ENCODE measurements at regions not wholly inside any gene's neighbourhood (a gene's known extent, or its start where the extent isn't known, plus 50 kb on each side); places are given as distances from the start of the nearest gene placed in this dataset.

GRCh38 chr15:26144836-26145235, 281.7 kb upstream of the ATP10A start:
- no peak for DNase-seq (ENCODE audit: low read depth)
- H3K4me3 ChIP-seq (ENCODE audit: low read depth, low read length) = no peak overlapping the region
- TF ChIP-seq, protein P1, sequence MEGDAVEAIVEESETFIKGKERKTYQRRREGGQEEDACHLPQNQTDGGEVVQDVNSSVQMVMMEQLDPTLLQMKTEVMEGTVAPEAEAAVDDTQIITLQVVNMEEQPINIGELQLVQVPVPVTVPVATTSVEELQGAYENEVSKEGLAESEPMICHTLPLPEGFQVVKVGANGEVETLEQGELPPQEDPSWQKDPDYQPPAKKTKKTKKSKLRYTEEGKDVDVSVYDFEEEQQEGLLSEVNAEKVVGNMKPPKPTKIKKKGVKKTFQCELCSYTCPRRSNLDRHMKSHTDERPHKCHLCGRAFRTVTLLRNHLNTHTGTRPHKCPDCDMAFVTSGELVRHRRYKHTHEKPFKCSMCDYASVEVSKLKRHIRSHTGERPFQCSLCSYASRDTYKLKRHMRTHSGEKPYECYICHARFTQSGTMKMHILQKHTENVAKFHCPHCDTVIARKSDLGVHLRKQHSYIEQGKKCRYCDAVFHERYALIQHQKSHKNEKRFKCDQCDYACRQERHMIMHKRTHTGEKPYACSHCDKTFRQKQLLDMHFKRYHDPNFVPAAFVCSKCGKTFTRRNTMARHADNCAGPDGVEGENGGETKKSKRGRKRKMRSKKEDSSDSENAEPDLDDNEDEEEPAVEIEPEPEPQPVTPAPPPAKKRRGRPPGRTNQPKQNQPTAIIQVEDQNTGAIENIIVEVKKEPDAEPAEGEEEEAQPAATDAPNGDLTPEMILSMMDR (conservative IDR thresholded peaks at IDR 0.05; ENCODE audit: low read depth, low read length) = no peak

DNA sequence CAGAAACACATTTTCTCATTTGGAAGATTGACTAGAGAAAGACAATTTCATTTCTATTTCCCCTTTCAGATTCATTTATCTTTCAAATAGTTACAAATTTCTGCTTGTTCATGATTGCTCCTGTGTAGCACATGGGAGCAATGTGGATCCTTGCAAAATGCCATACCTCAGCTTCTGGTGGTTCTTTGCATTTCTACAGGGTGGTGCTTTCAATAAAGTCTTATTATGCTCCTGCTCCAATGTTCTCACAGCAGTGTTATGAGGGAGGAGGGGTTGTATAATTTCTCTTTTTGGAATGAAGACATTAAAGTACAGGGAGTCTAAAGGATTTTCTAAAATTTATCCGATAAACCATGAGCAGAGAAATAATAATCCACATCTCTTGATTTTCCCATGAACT, 280.1 kb upstream of the ATP10A start:
- DNase-seq (ENCODE audit: low read depth) = no peak
- H3K4me3 ChIP-seq (ENCODE audit: low read depth, low read length) = no peak overlapping the region
- TF ChIP-seq, protein P1 (conservative IDR thresholded peaks at IDR 0.05; ENCODE audit: low read depth, low read length) = no peak

GRCh38 chr15:26134812-26135211, 271.7 kb upstream of the ATP10A start:
- TF ChIP-seq, protein P1 (conservative IDR thresholded peaks at IDR 0.05; ENCODE audit: low read depth, low read length) = no peak
- DNase-seq (ENCODE audit: low read depth) = no peak
- no peak overlapping the region for H3K4me3 ChIP-seq (ENCODE audit: low read depth, low read length)

DNA sequence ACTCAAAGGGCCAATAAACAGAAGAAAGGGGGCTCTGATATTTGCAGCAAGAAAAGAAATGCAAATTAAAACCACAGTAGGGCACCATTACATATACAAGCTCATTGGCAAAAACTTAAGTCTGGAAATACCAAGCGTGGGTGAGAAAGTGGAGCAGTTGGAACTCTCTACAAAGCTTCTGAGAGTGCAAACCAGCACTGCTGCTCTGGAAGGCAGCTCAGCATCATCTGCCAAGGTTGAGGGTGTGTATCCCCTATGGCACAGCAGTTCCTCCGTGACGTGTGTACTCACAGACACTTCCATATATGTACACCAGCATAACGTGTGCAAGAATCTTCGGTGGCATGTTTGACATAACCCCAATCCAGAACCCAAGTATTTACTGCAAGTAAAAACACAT, 271.0 kb upstream of the ATP10A start:
- TF ChIP-seq, protein P1 (conservative IDR thresholded peaks at IDR 0.05; ENCODE audit: low read depth, low read length) = no peak
- DNase-seq (ENCODE audit: low read depth) = no peak

GRCh38 chr15:26132811-26133210, 269.7 kb upstream of the ATP10A start:
- no peak overlapping the region for H3K4me3 ChIP-seq (ENCODE audit: low read depth, low read length)
- TF ChIP-seq, protein P1 (conservative IDR thresholded peaks at IDR 0.05; ENCODE audit: low read depth, low read length) = no peak
- DNase-seq (ENCODE audit: low read depth) = peak; percentile 3

More for the DNA sequence above, 271.0 kb upstream of the ATP10A start:
- H3K4me3 ChIP-seq (ENCODE audit: low read depth, low read length) = no peak overlapping the region

DNA sequence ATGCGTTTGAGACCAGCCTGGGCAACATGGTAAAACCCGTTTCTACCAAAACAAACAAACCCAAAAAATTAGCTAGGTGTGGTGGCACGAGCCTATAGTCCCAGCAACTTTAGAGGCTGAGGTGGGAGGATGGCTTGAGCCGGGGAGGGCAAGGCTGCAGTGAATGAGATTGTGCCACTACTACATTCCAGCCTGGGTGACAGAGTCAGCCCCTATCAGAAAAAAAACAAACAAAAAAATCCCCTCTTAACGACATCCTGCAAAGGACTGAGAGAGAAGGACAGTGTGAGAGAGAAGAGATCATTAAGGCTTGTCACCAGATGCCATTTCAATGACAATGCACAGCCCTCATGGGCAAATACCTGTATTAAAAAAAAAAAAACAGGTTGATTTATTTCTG, 266.7 kb upstream of the ATP10A start:
- TF ChIP-seq, protein P1 (conservative IDR thresholded peaks at IDR 0.05; ENCODE audit: low read depth, low read length) = no peak
- no peak overlapping the region for H3K4me3 ChIP-seq (ENCODE audit: low read depth, low read length)
- no peak for DNase-seq (ENCODE audit: low read depth)

- TF ChIP-seq, protein P1 (conservative IDR thresholded peaks at IDR 0.05; ENCODE audit: low read depth, low read length) = no peak
- DNase-seq (ENCODE audit: low read depth) = no peak
- H3K4me3 ChIP-seq (ENCODE audit: low read depth, low read length) = no peak overlapping the region
These were observed 265.5 kb upstream of the ATP10A start for GRCh38 chr15:26128611-26129140.
